ENCODE measurements at regions not wholly inside any gene's neighbourhood (a gene's known extent, or its start where the extent isn't known, plus 50 kb on each side); places are given as distances from the start of the nearest gene placed in this dataset.

GRCh38 chr1:118828038-118828437 lies 160.1 kb downstream of the TBX15 start:
- Histone ChIP-seq H3K27ac (no peak overlapping the region), H3K4me3 (no peak overlapping the region), H3K9me3 (no peaks in the 10 kb centered on the region), H3K4me1 (no peaks in the 10 kb centered on the region), H3K27me3 (ENCODE audit: low read depth) (no peaks in the 10 kb centered on the region), H3K36me3 (no peaks in the 10 kb centered on the region)
- ATAC-seq, result no peak
- intact Hi-C loops (cut with DNase I), result no loop called here
- no peak for TF ChIP-seq CTCF (IDR thresholded peaks at IDR 0.05)
- no peak for DNase-seq

- Histone ChIP-seq H3K36me3 (no peaks in the 10 kb centered on the region), H3K27me3 (ENCODE audit: low read depth) (no peaks in the 10 kb centered on the region), H3K4me3 (no peak overlapping the region), H3K9me3 (no peaks in the 10 kb centered on the region), H3K27ac (no peak overlapping the region), H3K4me1 (no peaks in the 10 kb centered on the region)
- intact Hi-C loops (cut with DNase I), result no loop called here
- TF ChIP-seq CTCF (IDR thresholded peaks at IDR 0.05), result no peak
- ATAC-seq (no peak), DNase-seq (no peak)
These were observed 160.5 kb downstream of the TBX15 start for GRCh38 chr1:118827636-118828035.

GRCh38 chr1:118827207-118827606 lies 160.9 kb downstream of the TBX15 start:
- Histone ChIP-seq H3K4me3 (no peak overlapping the region), H3K4me1 (no peaks in the 10 kb centered on the region), H3K27me3 (ENCODE audit: low read depth) (no peaks in the 10 kb centered on the region), H3K36me3 (no peaks in the 10 kb centered on the region), H3K9me3 (no peaks in the 10 kb centered on the region), H3K27ac (no peak overlapping the region)
- ATAC-seq (no peak), DNase-seq (no peak)
- no peak for TF ChIP-seq CTCF (IDR thresholded peaks at IDR 0.05)
- intact Hi-C loops (cut with DNase I), result no loop called here

GRCh38 chr1:118826669-118827068 lies 161.5 kb downstream of the TBX15 start:
- DNase-seq, result no peak
- no peak for ATAC-seq
- Histone ChIP-seq H3K27me3 (ENCODE audit: low read depth) (no peaks in the 10 kb centered on the region), H3K36me3 (no peaks in the 10 kb centered on the region), H3K4me1 (no peaks in the 10 kb centered on the region), H3K4me3 (no peak overlapping the region), H3K9me3 (no peaks in the 10 kb centered on the region), H3K27ac (no peak overlapping the region)
- intact Hi-C loops (cut with DNase I), result no loop called here
- TF ChIP-seq CTCF (IDR thresholded peaks at IDR 0.05), result no peak

- Histone ChIP-seq H3K4me3 (no peak overlapping the region), H3K27me3 (ENCODE audit: low read depth) (no peaks in the 10 kb centered on the region), H3K36me3 (no peaks in the 10 kb centered on the region), H3K27ac (no peak overlapping the region), H3K9me3 (no peaks in the 10 kb centered on the region), H3K4me1 (no peaks in the 10 kb centered on the region)
- DNase-seq (no peak), ATAC-seq (no peak)
- TF ChIP-seq CTCF (IDR thresholded peaks at IDR 0.05), result no peak
- intact Hi-C loops (cut with DNase I), result no loop called here
These were observed 162.5 kb downstream of the TBX15 start for GRCh38 chr1:118825619-118826018.

GRCh38 chr1:118821801-118822200 lies 166.3 kb downstream of the TBX15 start:
- no peak for DNase-seq
- Histone ChIP-seq H3K27me3 (ENCODE audit: low read depth) (no peaks in the 10 kb centered on the region), H3K27ac (no peak overlapping the region), H3K4me3 (no peak overlapping the region), H3K4me1 (no peaks in the 10 kb centered on the region), H3K9me3 (no peaks in the 10 kb centered on the region), H3K36me3 (no peaks in the 10 kb centered on the region)
- TF ChIP-seq CTCF (IDR thresholded peaks at IDR 0.05), result no peak
- intact Hi-C loops (cut with DNase I), result no loop called here
- ATAC-seq, result no peak

All from lower lobe of right lung (tissue), 2 donors.